GM21723 (cell line): ENCODE measurements at regions not wholly inside any gene's neighbourhood (a gene's known extent, or its start where the extent isn't known, plus 50 kb on each side); places are given as distances from the start of the nearest gene placed in this dataset.

ENCODE experiments used
- ATAC-seq: cut with Tn5 transposase; IDR thresholded peaks from one replicate; pipeline ENCODE4 v1.9.1; 2021; ENCODE audit warnings: mild to moderate bottlenecking, moderate library complexity; ENCODE audit not compliant: unreplicated experiment

DNA sequence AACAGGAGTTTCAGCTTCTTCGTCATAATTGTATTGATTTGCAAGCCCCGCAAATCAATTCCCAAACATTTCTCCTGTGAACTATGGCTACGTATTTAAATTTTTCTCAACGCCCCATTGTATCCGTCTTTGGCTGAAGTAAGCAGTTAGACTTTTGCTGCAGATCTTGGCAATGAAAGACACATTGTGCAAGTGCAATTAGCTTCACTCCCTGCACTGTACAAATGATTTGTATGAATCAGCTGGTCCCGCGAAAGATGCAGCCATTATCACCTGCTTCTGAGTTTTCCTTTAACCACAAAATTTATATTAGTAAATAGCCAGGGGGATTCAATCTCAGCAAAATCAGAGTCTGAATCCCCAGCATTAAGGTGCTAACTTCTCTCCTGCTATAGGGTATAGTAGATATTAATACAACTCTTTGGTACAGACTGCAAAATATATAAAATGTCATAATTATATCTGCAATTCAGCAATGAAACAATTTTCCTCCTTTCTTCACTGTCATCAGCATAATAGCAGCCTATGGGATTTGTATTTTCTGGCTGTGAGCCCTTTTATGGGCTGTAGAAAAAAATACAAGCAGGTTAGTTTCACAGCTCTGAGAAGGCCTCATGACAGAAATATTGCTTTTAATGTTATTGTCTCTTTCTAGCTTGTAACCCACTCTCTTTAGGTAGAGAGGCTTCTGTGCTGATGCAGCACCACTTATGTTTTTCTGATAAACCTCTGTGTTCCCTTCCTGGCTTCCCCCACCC is 68.4 kb upstream of the SMARCA2 start:
- no peak for ATAC-seq

DNA sequence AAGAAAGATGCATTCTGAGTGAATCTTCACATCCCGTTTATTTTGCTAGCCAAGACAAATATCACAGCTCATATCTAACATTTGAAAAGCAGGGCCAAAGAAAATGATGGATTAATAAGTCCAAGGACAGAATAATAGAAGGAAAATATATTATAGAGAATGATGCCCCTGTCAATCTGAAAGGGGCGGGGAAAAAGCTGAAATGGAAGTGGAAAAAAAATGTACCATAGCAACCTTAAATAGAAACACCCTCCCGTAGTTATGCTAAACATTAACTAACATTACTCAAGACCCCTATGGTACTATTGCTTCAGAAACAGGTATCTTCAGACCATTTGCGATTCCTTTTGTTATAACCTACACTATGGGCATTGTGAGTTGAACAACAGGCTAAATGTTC is 67.7 kb upstream of the SMARCA2 start:
- ATAC-seq = no peak

DNA sequence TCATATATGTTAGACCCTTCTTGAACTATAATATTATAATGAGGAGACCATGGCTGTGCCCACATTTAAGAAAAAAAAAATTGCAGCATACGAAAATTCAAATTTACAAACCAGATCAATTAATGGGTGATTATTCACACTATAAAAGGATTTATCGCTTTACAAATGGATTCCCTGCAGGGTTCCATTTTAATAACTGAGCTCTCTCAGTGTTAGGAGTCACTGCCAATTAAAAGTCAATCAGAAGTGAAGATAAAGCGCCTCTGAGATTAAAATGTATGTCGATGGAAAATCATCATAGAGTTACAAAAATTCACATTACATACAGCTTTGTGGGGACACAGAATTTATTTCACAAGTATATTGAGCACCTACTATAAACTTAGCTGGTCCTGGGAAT is 66.6 kb upstream of the SMARCA2 start:
- no peak for ATAC-seq

DNA sequence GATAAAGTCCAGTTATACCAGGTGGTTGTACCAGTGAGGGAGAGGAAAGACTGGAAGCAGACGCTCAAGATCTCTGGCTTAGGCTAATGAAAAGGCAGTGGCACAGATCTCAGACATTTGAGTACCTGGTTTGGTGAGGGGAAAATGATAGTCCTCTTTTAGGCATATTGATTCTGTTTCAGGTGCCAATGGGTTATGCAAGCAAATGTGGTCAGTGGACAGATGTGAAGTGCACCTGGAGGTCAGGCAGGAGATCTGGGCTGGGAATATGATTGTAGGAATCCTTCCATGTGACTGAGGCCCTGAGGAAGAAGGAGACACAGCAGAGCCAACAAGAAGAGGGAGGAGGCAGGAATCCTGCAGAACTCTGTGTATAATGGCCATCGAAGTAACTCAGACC is 63.7 kb upstream of the SMARCA2 start:
- ATAC-seq = no peak

DNA sequence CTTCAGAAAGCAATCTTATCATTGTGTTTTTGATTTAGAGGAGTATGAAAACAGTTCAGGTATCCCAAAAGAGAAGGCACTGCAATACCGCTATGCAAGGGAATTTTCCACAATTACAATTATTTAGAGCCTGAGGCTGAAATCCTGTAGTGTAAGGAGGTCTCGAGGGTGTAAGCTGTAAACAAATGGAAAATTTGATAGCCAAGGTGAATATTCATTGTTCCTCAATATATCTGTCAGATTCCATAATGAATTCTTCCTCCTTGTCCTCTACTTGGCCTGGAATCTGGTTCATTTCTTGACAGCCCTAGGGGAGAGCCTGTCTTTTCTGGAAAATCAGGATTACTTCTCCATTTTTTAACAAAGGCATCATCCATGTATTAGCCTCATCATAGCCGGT is 63.1 kb upstream of the SMARCA2 start:
- no peak for ATAC-seq

DNA sequence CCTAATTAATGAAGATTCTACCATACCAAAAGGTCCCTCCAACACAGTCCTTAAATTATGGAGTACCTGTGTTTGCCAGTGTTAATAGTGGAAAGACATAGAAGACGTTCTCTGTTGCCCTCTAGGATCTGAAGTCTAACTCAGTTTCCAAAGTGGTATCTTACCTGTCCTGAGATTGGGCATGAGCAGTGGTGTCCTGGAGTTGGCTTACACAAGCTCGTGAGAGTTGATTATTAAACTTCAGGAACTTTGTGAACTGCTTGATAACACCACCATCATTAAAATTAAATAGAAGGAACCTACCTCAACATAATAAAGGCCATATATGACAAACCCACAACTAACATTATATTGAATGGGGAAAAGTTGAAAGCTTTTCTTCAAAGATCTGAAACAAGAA is 60.9 kb upstream of the SMARCA2 start:
- no peak for ATAC-seq

DNA sequence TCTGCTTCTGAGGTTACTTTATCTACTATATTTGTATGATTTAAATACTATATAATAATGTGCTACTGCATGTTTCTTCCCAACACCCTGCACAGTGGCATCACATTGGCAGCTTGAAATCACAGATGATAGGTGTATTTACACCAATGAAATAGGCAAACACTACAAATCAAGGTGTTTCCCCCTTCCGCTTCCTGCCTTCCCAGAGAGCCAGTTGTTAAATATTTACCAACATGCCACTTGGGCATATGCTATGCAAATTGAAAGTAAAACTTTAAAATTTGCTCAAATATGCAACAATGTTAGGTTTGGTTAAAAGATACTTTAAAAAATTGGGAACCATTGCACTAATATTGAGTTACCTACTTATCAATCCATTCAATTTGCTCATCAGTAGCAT is 58.2 kb upstream of the SMARCA2 start:
- no peak for ATAC-seq

DNA sequence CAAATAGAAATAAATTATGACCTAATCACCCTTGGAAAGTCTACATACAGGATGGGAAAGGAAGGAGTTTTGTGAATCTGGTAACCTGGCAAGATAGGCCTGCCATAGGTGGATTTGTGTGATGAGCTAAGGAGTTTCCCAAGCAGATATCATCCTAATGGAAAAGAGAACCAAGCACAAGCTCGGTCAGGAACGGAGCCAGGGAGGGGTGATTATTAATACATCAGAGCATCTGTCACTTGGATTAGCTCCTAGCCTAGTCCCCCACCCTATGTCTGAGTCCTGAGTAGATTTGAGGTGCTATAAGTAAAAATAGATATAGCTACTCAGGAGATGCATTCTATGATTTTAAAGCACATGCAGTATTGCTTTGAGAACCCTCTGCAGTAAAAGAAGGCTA is 57.3 kb upstream of the SMARCA2 start:
- ATAC-seq = no peak

DNA sequence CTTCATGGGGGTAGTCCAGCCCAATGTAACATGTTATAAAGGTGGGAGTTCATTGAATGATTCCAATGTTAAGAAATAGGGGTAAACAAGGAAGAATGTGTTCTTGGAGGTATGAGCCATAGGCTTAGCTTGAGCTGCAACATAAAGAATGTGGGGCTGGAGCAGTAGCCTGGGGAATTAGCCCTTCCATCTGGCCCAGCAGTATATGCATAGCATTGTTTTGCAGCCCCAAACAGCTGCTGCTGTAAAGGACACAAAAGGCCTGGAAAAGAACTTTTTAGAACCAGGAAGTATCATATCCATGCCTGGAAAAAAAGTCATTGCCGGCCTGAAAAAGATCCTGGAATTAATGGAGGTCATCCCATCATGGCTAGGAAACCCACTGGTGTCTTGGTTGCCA is 55.8 kb upstream of the SMARCA2 start:
- no peak for ATAC-seq

DNA sequence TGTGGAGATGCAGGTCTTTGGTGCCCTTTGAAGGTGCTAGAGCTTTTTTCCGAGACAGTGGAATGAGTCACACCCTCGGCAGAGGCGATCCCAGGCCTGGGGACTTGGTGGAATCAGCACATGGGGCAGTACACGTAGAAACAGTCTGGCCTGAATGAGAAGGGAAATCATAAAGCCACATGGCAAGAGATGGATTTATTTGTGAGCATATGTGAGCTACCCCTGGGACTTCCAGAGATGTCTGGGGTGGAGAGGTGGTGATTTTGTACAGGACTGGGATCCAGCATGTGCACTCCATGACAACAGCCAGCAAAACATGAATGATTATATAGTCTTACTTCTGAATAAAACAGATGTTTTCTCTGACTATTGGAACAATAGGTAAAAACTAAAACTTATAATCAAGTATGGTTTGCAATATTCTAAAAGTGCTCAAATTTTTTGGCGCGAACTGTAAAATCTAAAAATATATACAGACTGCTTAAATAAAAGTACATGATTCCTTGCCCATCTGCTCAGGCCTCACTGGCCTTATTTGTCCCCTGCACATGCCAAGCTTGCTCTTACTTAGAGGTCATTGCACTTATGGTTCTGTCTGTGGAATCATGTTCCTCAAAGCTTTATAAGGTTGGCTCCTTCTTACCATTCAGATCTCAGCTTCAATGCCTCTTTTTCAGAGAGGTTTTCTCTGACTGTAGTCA is 54.7 kb upstream of the SMARCA2 start:
- no peak for ATAC-seq

DNA sequence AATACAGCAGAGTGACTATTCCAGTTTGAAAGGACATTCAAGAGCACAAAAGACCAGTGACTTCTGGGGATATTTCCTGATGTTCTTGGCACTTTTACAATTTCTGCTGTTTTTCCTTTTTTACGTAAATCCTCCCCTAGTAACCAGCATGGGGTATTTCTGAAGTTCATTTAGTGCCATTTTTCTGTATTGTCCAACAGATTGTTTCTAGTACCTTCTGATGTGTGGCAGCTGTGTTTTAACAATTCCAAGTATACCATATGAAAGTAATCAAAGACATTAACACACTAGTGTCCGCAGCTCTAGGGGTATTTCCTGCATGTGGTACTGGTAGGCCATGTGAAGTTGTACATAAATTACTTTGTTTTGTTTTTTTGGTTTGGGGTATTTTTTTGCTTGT is 53.0 kb upstream of the SMARCA2 start:
- ATAC-seq = no peak

DNA sequence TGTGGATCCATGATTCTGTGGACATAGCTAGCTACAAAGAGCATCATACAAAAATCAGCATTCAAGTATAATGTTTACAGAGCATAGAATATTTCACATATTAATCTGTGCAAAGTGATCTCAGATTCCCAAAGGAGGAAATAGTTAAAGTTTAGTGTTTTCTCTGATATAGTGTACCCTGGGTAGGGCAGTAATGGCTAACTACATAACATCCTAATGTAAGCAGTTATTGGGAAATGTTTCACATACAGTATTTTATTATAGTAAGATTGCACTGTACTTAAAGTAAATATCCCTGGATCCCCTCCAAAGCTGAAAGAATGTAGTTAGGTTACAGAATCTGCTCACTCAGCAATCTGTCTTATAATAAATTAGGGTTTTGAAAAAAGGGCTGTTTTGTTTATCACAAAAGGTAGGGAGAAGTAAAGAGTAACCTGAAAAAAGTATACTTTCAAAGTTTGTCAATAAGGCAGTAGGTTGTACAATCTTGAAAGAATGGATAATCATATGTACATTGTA is 52.5 kb upstream of the SMARCA2 start:
- no peak for ATAC-seq

DNA sequence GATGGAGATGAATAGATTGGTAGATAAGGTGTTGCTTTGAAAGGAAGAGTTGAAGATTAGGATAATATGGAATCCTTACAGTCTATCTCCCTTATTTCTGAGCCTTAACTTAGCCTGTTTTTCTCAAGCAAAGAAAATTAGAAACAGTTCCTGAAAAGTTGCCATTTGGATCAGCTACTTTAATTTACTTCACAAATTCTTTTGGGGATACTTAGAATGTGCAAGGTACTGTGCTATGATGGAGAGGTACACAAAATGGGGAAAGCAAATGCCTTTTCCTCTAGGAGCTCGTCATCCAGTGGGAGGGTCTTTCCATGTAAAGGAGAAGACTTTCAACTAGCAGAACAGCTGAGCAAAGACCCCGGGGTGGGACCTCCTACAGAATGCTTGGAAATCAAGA is 51.1 kb upstream of the SMARCA2 start:
- ATAC-seq = no peak
